ENCODE measurements at regions not wholly inside any gene's neighbourhood (a gene's known extent, or its start where the extent isn't known, plus 50 kb on each side); places are given as distances from the start of the nearest gene placed in this dataset.

- Histone ChIP-seq H3K9me3 (ENCODE audit: insufficient read depth, low read length) (no peaks in the 10 kb centered on the region), H3K27me3 (ENCODE audit: low read depth, low read length) (no peaks in the 10 kb centered on the region), H3K36me3 (replicated peaks; ENCODE audit: low read depth, low read length) (no peaks in the 10 kb centered on the region), H2AFZ (ENCODE audit: low read depth, low read length) (no peak overlapping the region), H3K27ac (ENCODE audit: low read length) (no peak overlapping the region), H4K20me1 (ENCODE audit: insufficient read depth, low read length) (no peaks in the 10 kb centered on the region), H3K4me2 (ENCODE audit: low read length) (no peak overlapping the region), H3K79me2 (ENCODE audit: low read length) (no peaks in the 10 kb centered on the region), H3K4me3 (ENCODE audit: low read length) (no peak overlapping the region), H3K9ac (ENCODE audit: low read length) (no peak overlapping the region), H3K4me1 (ENCODE audit: low read length) (no peaks in the 10 kb centered on the region)
- no peak for TF ChIP-seq CTCF (IDR thresholded peaks at IDR 0.05; ENCODE audit: low read depth, low read length)
These were observed 1150.3 kb downstream of the TYW1 start for GRCh38 chr7:68146983-68147382.

GRCh38 chr7:68147614-68148238, 1151.1 kb downstream of the TYW1 start:
- H3K4me1 ChIP-seq (ENCODE audit: low read length), result no peaks in the 10 kb centered on the region
- TF ChIP-seq CTCF (IDR thresholded peaks at IDR 0.05; ENCODE audit: low read depth, low read length), result no peak
- no peak for TF ChIP-seq EZH2phosphoT487 (IDR thresholded peaks at IDR 0.05; ENCODE audit: low read depth)
- no peaks in the 10 kb centered on the region for H3K9me3 ChIP-seq (ENCODE audit: insufficient read depth, low read length)
- H3K4me3 ChIP-seq (ENCODE audit: low read length), result no peak overlapping the region
- no peak overlapping the region for H2AFZ ChIP-seq (ENCODE audit: low read depth, low read length)
- H3K9ac ChIP-seq (ENCODE audit: low read length), result no peak overlapping the region
- no peaks in the 10 kb centered on the region for H3K27me3 ChIP-seq (ENCODE audit: low read depth, low read length)
- no peak overlapping the region for H3K27ac ChIP-seq (ENCODE audit: low read length)
- no peak overlapping the region for H3K4me2 ChIP-seq (ENCODE audit: low read length)
- no peaks in the 10 kb centered on the region for H3K79me2 ChIP-seq (ENCODE audit: low read length)
- no peaks in the 10 kb centered on the region for H3K36me3 ChIP-seq (replicated peaks; ENCODE audit: low read depth, low read length)
- no peaks in the 10 kb centered on the region for H4K20me1 ChIP-seq (ENCODE audit: insufficient read depth, low read length)

GRCh38 chr7:68148440-68148839, 1151.8 kb downstream of the TYW1 start:
- no peak for TF ChIP-seq EZH2phosphoT487 (IDR thresholded peaks at IDR 0.05; ENCODE audit: low read depth)
- no peak for TF ChIP-seq CTCF (IDR thresholded peaks at IDR 0.05; ENCODE audit: low read depth, low read length)
- Histone ChIP-seq H3K4me2 (ENCODE audit: low read length) (no peak overlapping the region), H3K36me3 (replicated peaks; ENCODE audit: low read depth, low read length) (no peaks in the 10 kb centered on the region), H4K20me1 (ENCODE audit: insufficient read depth, low read length) (no peaks in the 10 kb centered on the region), H3K79me2 (ENCODE audit: low read length) (no peaks in the 10 kb centered on the region), H3K9ac (ENCODE audit: low read length) (no peak overlapping the region), H3K4me1 (ENCODE audit: low read length) (no peaks in the 10 kb centered on the region), H2AFZ (ENCODE audit: low read depth, low read length) (no peak overlapping the region), H3K27ac (ENCODE audit: low read length) (no peak overlapping the region), H3K27me3 (ENCODE audit: low read depth, low read length) (no peaks in the 10 kb centered on the region), H3K4me3 (ENCODE audit: low read length) (no peak overlapping the region), H3K9me3 (ENCODE audit: insufficient read depth, low read length) (no peaks in the 10 kb centered on the region)

- H3K4me2 ChIP-seq (ENCODE audit: low read length), result no peak overlapping the region
- H3K4me1 ChIP-seq (ENCODE audit: low read length), result no peaks in the 10 kb centered on the region
- TF ChIP-seq EZH2phosphoT487 (IDR thresholded peaks at IDR 0.05; ENCODE audit: low read depth) (no peak), CTCF (IDR thresholded peaks at IDR 0.05; ENCODE audit: low read depth, low read length) (no peak)
- H3K36me3 ChIP-seq (replicated peaks; ENCODE audit: low read depth, low read length), result no peaks in the 10 kb centered on the region
- H3K27ac ChIP-seq (ENCODE audit: low read length), result no peak overlapping the region
- no peak overlapping the region for H3K9ac ChIP-seq (ENCODE audit: low read length)
- no peak overlapping the region for H2AFZ ChIP-seq (ENCODE audit: low read depth, low read length)
- no peak overlapping the region for H3K4me3 ChIP-seq (ENCODE audit: low read length)
- no peaks in the 10 kb centered on the region for H3K79me2 ChIP-seq (ENCODE audit: low read length)
- no peaks in the 10 kb centered on the region for H3K27me3 ChIP-seq (ENCODE audit: low read depth, low read length)
- H4K20me1 ChIP-seq (ENCODE audit: insufficient read depth, low read length), result no peaks in the 10 kb centered on the region
- H3K9me3 ChIP-seq (ENCODE audit: insufficient read depth, low read length), result no peaks in the 10 kb centered on the region
These were observed 1155.6 kb downstream of the TYW1 start for GRCh38 chr7:68152205-68152604.

Data from OCI-LY3 (cell line).